Thoracic aorta (tissue), 2 donors: ENCODE measurements at regions not wholly inside any gene's neighbourhood (a gene's known extent, or its start where the extent isn't known, plus 50 kb on each side); places are given as distances from the start of the nearest gene placed in this dataset.

ENCODE experiments used
- ATAC-seq: fragments of 150-250 bp; one replicate; pipeline ENCODE4 v1.8.0; 2017; ENCODE audit warnings: low read depth; ENCODE audit not compliant: insufficient number of reproducible peaks, low FRiP score
- DNase-seq: peaks from one replicate; pipeline ENCODE4 v3.0.0-alpha.2; 2020; ENCODE audit warnings: low spot score
- H3K27ac ChIP-seq, 2 donors: fragments of 200-600 bp; sonication (generic); 1 replicate in 1 of 2; 2 replicates in 1 of 2; pipeline ENCODE4 v1.5.1; 2016; ENCODE audit warnings: mild to moderate bottlenecking in 2 of 2, moderate library complexity in 2 of 2
- H3K27me3 ChIP-seq: fragments of 200-600 bp; sonication (generic); replicated peaks from 2 replicates; pipeline ENCODE4 v1.6.0; 2016; ENCODE audit warnings: mild to moderate bottlenecking; ENCODE audit not compliant: insufficient read depth
- H3K36me3 ChIP-seq: fragments of 200-600 bp; sonication (generic); one replicate; pipeline ENCODE4 v1.5.1; 2016
- H3K4me1 ChIP-seq, 2 donors: fragments of 200-600 bp; sonication (generic); 1 replicate in 1 of 2; 2 replicates in 1 of 2; pipeline versions ENCODE4 v1.5.1 to v1.6.0; 2016; ENCODE audit warnings: low read depth in 2 of 2, mild to moderate bottlenecking in 1 of 2; ENCODE audit not compliant: control insufficient read depth in 1 of 2
- H3K4me3 ChIP-seq: fragments of 200-600 bp; sonication (generic); 2 replicates; pipeline ENCODE4 v1.5.1; 2016; ENCODE audit warnings: mild to moderate bottlenecking
- H3K9me3 ChIP-seq: fragments of 200-600 bp; sonication (generic); 2 replicates; pipeline ENCODE4 v1.5.1; 2016
- TF ChIP-seq, protein P1 (sequence below): fragments of 200-600 bp; sonication (generic); IDR thresholded peaks from one replicate; pipeline ENCODE4 v1.5.1; 2019; ENCODE audit warnings: antibody characterized with exemption

- ATAC-seq = no peak
- TF ChIP-seq, protein P1, sequence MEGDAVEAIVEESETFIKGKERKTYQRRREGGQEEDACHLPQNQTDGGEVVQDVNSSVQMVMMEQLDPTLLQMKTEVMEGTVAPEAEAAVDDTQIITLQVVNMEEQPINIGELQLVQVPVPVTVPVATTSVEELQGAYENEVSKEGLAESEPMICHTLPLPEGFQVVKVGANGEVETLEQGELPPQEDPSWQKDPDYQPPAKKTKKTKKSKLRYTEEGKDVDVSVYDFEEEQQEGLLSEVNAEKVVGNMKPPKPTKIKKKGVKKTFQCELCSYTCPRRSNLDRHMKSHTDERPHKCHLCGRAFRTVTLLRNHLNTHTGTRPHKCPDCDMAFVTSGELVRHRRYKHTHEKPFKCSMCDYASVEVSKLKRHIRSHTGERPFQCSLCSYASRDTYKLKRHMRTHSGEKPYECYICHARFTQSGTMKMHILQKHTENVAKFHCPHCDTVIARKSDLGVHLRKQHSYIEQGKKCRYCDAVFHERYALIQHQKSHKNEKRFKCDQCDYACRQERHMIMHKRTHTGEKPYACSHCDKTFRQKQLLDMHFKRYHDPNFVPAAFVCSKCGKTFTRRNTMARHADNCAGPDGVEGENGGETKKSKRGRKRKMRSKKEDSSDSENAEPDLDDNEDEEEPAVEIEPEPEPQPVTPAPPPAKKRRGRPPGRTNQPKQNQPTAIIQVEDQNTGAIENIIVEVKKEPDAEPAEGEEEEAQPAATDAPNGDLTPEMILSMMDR = no peak
- H3K9me3 ChIP-seq = no peaks in the 10 kb centered on the region
Observed at GRCh38 chr3:178223876-178224275, 312.4 kb upstream of the KCNMB2 start.

GRCh38 chr3:178226094-178226493 is 310.1 kb upstream of the KCNMB2 start:
- DNase-seq (no peak), ATAC-seq (no peak)
- TF ChIP-seq, protein P1 = no peak
- Histone ChIP-seq H3K4me3 (no peak overlapping the region), H3K27ac (no peak overlapping the region), H3K36me3 (no peaks in the 10 kb centered on the region), H3K9me3 (no peaks in the 10 kb centered on the region), H3K4me1 (no peaks in the 10 kb centered on the region), H3K27me3 (no peaks in the 10 kb centered on the region)

More at GRCh38 chr3:178223876-178224275, 312.4 kb upstream of the KCNMB2 start:
- Histone ChIP-seq H3K4me3 (no peak overlapping the region), H3K27ac (no peak overlapping the region), H3K36me3 (no peaks in the 10 kb centered on the region), H3K27me3 (no peaks in the 10 kb centered on the region), H3K4me1 (no peaks in the 10 kb centered on the region)
- no peak for DNase-seq

GRCh38 chr3:178231645-178232044 is 304.6 kb upstream of the KCNMB2 start:
- no peak for ATAC-seq
- TF ChIP-seq, protein P1 = no peak
- DNase-seq = no peak

DNA sequence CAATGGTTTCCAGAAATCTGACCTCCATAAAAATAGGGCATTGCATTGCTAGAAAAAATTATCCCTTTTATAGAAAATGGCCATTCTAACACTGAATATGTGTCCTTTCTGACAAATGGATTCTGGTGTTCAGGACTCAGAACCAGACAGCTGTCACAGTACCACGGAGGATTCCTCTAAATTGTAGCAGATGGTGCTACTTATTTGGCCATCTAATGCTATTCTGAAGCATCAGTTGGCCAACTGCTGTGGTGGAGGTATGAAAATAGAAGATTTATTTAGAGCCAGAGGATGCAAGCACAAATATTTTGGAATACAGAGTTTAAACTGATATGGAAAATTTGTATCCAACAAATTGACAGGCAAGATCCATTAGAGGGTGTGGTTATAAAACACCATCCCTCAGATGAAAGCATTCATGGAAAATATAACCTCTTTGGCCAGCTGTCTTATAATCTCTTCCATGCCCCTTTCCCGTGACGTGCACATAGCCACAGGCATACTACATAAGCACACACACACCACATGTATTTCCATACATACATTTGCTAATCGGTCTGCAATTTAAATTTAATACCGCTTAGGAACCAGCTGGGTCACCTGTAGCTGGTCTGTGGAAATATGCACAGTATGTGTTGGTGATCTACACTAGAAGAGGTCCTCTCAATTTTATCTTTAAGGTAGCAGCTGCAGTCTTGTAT is 302.7 kb upstream of the KCNMB2 start:
- no peaks in the 10 kb centered on the region for H3K4me1 ChIP-seq
- no peak overlapping the region for H3K4me3 ChIP-seq
- no peak for ATAC-seq
- DNase-seq = no peak
- H3K36me3 ChIP-seq = no peaks in the 10 kb centered on the region
- no peaks in the 10 kb centered on the region for H3K27me3 ChIP-seq
- TF ChIP-seq, protein P1 = no peak
- no peak overlapping the region for H3K27ac ChIP-seq
- no peaks in the 10 kb centered on the region for H3K9me3 ChIP-seq

More at GRCh38 chr3:178231645-178232044, 304.6 kb upstream of the KCNMB2 start:
- Histone ChIP-seq H3K27me3 (no peaks in the 10 kb centered on the region), H3K9me3 (no peaks in the 10 kb centered on the region), H3K4me1 (no peaks in the 10 kb centered on the region), H3K36me3 (no peaks in the 10 kb centered on the region), H3K27ac (no peak overlapping the region), H3K4me3 (no peak overlapping the region)

DNA sequence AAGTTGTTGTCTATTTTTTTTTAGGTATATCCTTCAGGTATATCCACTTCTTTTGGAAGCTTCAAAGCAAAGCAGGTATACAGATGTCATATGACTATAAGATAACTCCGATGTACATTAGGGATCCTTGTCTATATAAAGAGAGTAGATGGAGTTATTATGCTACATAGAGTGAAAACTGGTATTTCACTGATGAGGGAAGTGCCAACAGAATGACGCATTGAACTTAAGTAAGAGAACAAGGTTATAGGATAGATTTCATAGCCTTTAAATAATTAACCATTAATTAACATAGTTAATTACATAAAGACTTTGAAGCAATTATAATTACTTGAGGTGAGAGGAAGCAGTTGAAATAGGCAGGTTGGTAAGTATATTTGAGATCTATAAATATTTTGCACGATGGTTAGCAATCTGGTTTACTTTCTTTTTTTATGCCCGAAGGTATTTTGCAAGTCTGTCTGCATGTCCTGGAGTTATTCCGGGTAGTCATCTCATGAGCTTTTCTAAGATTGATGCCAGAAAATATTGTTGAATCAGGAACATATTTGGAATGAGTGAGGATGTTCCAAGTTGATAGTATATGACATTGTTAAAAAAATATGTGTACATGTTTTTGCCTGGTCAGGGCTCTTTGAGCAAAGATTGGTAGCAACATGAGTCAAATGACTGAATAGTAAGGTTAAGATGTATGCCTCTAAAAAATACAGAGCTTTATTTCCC is 299.5 kb upstream of the KCNMB2 start:
- DNase-seq = no peak
- Histone ChIP-seq H3K9me3 (no peaks in the 10 kb centered on the region), H3K4me1 (no peaks in the 10 kb centered on the region), H3K4me3 (no peak overlapping the region), H3K27ac (no peak overlapping the region), H3K36me3 (no peaks in the 10 kb centered on the region), H3K27me3 (no peaks in the 10 kb centered on the region)
- TF ChIP-seq, protein P1 = no peak
- no peak for ATAC-seq
